Upper lobe of left lung (tissue), 6 donors: ENCODE measurements at regions not wholly inside any gene's neighbourhood (a gene's known extent, or its start where the extent isn't known, plus 50 kb on each side); places are given as distances from the start of the nearest gene placed in this dataset.

Source experiments
- ATAC-seq, 2 donors: fragments of 200-7000 bp; cut with Tn5 transposase; one replicate each; pipeline ENCODE4 v1.9.1; 2022; ENCODE audit warnings: mild to moderate bottlenecking in 2 of 2, moderate library complexity in 2 of 2; ENCODE audit not compliant: low FRiP score in 2 of 2
- DNase-seq, 2 donors: peaks; one replicate each; pipeline ENCODE4 v3.0.0-alpha.2; 2019 to 2020
- H3K27ac ChIP-seq, 4 donors: fragments of 200-600 bp; sonication (generic); one replicate each; pipeline ENCODE4 v1.5.1; 2016 to 2019
- H3K27me3 ChIP-seq, 4 donors: fragments of 200-600 bp; sonication (generic); one replicate each; pipeline ENCODE4 v1.5.1; 2017 to 2019
- H3K36me3 ChIP-seq, 4 donors: fragments of 200-600 bp; sonication (generic); one replicate each; pipeline ENCODE4 v1.5.1; 2016 to 2019
- H3K4me1 ChIP-seq, 4 donors: fragments of 200-600 bp; sonication (generic); one replicate each; pipeline ENCODE4 v1.5.1; 2018 to 2019
- H3K4me3 ChIP-seq, 4 donors: fragments of 200-600 bp; sonication (generic); one replicate each; pipeline ENCODE4 v1.5.1; 2017 to 2019; ENCODE audit warnings: mild to moderate bottlenecking in 2 of 4, moderate library complexity in 1 of 4
- H3K9me3 ChIP-seq, 4 donors: fragments of 200-600 bp; sonication (generic); one replicate each; pipeline ENCODE4 v1.5.1; 2018 to 2019
- EP300 ChIP-seq, 4 donors: sonication (generic); formaldehyde crosslinking; IDR thresholded peaks; one replicate each; pipeline ENCODE4 v1.5.1; 2017; ENCODE audit warnings: antibody characterized with exemption in 4 of 4, control low read depth in 2 of 4
- POLR2A ChIP-seq, 4 donors: fragments of 450-650 bp; IDR thresholded peaks; one replicate each; pipeline ENCODE4 v1.5.1; 2016 to 2017; ENCODE audit warnings: antibody characterized with exemption in 4 of 4, mild to moderate bottlenecking in 2 of 4
- POLR2AphosphoS5 ChIP-seq, 2 donors: sonication (generic); formaldehyde crosslinking; IDR thresholded peaks; one replicate each; pipeline ENCODE4 v1.5.1; 2017; ENCODE audit warnings: antibody characterized with exemption in 2 of 2
- WGBS, 2 donors: methylation state at CpG; one replicate each; pipeline ENCODE4 v1.1.5; 2017 to 2018; 5-methylcytosine and 5-hydroxymethylcytosine counted together
- TF ChIP-seq, protein P1 (sequence below), 6 experiments: fragments of 450-650 bp in 4 of 6; fragments of 200-600 bp in 2 of 6; sonication (generic) in 2 of 6; IDR thresholded peaks; one replicate each; pipeline ENCODE4 v1.5.1; 2016 to 2019; ENCODE audit warnings: antibody characterized with exemption in 6 of 6
- donor health status: DM: no; HTN: no; CAD: no; lungs with moderate emphysema.
- donor health status: DM: no; HTN: yes; CAD: no; lungs with severe emphysema.

DNA sequence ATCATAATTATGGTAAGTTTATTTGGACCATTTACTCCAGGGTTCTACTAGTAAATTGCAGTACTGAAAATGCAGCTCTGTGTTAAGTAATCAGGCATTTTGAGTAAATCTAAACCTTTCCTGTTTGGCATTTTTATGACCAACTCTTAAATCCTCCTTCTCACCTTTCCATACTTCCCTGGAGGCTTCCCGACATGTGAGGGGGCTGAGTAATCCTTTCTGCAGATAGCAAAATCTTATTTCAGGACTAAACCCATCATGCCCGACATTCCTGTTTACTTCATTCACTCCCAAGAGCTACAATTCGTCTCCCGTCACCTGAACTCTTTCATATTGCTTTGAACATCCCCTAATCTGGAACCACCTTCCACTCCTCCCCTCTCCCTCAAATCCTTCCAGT lies 296.6 kb downstream of the IKZF2 start:
- TF ChIP-seq EP300 (IDR thresholded peaks at IDR 0.05) (no peak), POLR2A (IDR thresholded peaks at IDR 0.05) (no peak), POLR2AphosphoS5 (IDR thresholded peaks at IDR 0.05) (no peak)
- TF ChIP-seq, protein P1, sequence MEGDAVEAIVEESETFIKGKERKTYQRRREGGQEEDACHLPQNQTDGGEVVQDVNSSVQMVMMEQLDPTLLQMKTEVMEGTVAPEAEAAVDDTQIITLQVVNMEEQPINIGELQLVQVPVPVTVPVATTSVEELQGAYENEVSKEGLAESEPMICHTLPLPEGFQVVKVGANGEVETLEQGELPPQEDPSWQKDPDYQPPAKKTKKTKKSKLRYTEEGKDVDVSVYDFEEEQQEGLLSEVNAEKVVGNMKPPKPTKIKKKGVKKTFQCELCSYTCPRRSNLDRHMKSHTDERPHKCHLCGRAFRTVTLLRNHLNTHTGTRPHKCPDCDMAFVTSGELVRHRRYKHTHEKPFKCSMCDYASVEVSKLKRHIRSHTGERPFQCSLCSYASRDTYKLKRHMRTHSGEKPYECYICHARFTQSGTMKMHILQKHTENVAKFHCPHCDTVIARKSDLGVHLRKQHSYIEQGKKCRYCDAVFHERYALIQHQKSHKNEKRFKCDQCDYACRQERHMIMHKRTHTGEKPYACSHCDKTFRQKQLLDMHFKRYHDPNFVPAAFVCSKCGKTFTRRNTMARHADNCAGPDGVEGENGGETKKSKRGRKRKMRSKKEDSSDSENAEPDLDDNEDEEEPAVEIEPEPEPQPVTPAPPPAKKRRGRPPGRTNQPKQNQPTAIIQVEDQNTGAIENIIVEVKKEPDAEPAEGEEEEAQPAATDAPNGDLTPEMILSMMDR (IDR thresholded peaks at IDR 0.05): no peak
- no peaks in the 10 kb centered on the region for H3K36me3 ChIP-seq
- no peak overlapping the region for H3K27ac ChIP-seq
- WGBS, 2 donors: 78% methylated on average over 4 of the region's 4 CpGs
- no peaks in the 10 kb centered on the region for H3K4me1 ChIP-seq
- no peaks in the 10 kb centered on the region for H3K27me3 ChIP-seq
- ATAC-seq (no peak), DNase-seq (no peak)
- no peak overlapping the region for H3K4me3 ChIP-seq
- H3K9me3 ChIP-seq: no peaks in the 10 kb centered on the region

DNA sequence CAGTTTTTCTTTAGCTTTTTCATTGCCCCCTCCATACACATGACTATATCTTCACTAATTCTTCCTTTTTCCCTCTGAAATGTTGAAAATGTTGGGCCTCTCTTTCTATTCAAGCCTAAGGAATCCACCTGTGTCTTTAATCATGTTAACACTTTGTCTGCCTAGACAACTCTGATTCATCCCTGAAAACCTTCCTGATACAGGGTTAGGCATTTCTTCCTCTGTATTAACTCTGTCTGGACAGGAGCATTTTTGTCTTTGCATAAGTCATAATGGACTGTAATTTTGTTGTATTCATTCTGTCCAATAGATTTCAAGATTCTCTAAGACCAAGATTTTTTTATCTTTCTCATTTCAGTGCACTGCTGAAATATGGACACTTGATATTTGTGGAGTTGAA lies 297.3 kb downstream of the IKZF2 start:
- Histone ChIP-seq H3K27me3 (no peaks in the 10 kb centered on the region), H3K27ac (no peak overlapping the region), H3K4me3 (no peak overlapping the region), H3K9me3 (no peaks in the 10 kb centered on the region), H3K36me3 (no peaks in the 10 kb centered on the region), H3K4me1 (no peaks in the 10 kb centered on the region)
- ATAC-seq (no peak), DNase-seq (no peak)
- TF ChIP-seq EP300 (IDR thresholded peaks at IDR 0.05) (no peak), POLR2AphosphoS5 (IDR thresholded peaks at IDR 0.05) (no peak), POLR2A (IDR thresholded peaks at IDR 0.05) (no peak)
- TF ChIP-seq, protein P1 (IDR thresholded peaks at IDR 0.05): no peak

DNA sequence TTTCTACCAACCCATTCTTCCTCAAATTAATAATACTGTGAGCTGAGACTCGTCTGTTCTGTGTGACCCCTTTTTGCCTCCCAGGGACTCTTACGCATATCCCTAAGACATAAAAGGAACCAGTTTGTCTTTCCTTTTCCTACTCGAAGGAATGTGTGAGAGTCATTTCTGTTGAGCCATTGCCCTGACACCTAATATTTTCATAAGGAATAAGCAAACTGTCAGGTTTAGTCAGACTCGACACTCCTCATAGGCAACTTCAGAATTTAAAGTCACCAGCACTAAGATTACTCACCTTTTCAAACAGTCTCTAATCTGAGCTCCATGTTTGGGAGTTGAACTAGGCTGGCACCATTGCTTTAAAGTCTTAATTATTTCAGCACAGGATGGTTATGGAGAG lies 305.5 kb downstream of the IKZF2 start:
- Histone ChIP-seq H3K9me3 (no peaks in the 10 kb centered on the region), H3K36me3 (no peaks in the 10 kb centered on the region), H3K4me1 (no peaks in the 10 kb centered on the region), H3K4me3 (no peak overlapping the region), H3K27ac (no peak overlapping the region), H3K27me3 (no peaks in the 10 kb centered on the region)
- ATAC-seq (no peak), DNase-seq (no peak)
- TF ChIP-seq POLR2A (IDR thresholded peaks at IDR 0.05): no peak
- TF ChIP-seq, protein P1 (IDR thresholded peaks at IDR 0.05): no peak
- 46 to 53% methylated on average over 4 of the region's 4 CpGs for WGBS, 2 donors

DNA sequence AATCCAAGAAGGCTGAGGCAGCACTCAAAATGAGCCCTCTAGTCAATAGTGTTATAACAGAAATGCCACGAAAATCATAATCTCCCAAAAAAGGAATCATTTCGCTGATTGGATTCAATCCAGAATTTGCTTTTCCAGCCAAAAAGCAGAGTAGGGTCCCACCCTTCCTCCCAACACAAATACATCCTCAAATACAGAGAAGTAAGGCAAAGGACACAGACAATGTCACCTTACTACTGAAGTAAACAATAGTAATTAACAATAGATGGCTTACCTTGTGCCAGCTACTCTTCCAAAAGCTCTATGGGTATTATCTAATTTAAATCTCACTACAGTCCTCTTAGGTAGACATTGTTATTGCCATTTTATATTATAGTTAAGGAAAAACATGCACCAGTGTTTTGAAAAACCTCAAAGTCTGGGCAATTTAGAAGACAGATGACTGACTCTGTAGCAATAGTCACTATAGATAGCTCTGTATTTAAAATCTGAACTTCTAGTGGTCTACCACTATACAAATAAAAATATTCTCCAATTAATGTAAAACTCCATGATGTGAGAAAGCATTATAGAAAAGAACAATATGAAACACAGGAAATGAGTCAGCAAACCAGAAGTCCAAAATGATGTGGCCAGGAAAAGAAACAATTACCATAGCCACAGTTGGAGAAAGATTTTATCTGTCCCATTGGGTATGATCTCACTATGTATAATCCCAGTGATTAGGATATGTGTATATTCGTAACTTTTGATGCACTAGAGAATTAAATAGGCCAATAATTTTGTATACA lies 305.0 kb upstream of the ERBB4 start:
- DNase-seq (no peak), ATAC-seq (no peak)
- Histone ChIP-seq H3K27ac (no peak overlapping the region), H3K27me3 (no peaks in the 10 kb centered on the region), H3K36me3 (no peaks in the 10 kb centered on the region), H3K9me3 (no peaks in the 10 kb centered on the region), H3K4me3 (no peak overlapping the region), H3K4me1 (no peaks in the 10 kb centered on the region)
- TF ChIP-seq EP300 (IDR thresholded peaks at IDR 0.05) (no peak), POLR2A (IDR thresholded peaks at IDR 0.05) (no peak), POLR2AphosphoS5 (IDR thresholded peaks at IDR 0.05) (no peak)
- TF ChIP-seq, protein P1 (IDR thresholded peaks at IDR 0.05): no peak
- WGBS, 2 donors: 47 to 67% methylated on average over 3 of the region's 3 CpGs

DNA sequence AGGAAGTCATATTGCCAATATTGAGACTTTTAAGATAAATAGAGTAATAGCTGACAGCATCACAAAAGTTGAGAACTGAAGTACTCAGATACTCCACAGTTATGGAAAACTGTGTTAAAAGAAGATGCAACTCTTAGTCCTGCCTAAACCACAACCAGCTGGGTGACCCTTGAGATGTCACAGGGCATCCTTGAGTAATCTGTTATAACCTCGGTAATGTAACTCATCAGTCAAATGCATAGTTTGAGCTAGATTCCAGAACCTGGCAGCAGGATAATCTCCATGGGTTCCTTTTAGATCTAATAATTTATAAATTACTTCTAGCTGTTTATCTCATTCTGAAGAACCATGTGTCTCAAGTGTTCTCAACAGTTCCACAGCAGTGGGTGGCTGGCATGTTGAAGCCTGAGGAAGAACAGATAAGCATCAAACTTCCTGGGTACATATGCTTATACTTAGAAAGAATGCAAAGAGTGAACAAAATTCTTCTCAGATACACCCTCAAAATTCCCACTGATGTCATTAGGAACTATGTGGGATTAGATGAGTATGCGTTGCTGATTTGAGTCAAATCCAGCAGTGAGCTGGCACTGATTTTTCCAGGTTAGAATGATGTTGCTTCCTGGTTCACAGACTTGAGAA lies 304.1 kb upstream of the ERBB4 start:
- no peak for DNase-seq
- no peaks in the 10 kb centered on the region for H3K9me3 ChIP-seq
- no peaks in the 10 kb centered on the region for H3K36me3 ChIP-seq
- ATAC-seq: no peak
- H3K27ac ChIP-seq: no peak overlapping the region
- WGBS, 2 donors: 75 to 78% methylated on average over 2 of the region's 2 CpGs
- H3K27me3 ChIP-seq: no peaks in the 10 kb centered on the region
- H3K4me3 ChIP-seq: no peak overlapping the region
- TF ChIP-seq EP300 (IDR thresholded peaks at IDR 0.05): no peak
- TF ChIP-seq, protein P1 (IDR thresholded peaks at IDR 0.05): no peak
- no peak for TF ChIP-seq POLR2A (IDR thresholded peaks at IDR 0.05)
- TF ChIP-seq POLR2AphosphoS5 (IDR thresholded peaks at IDR 0.05): no peak
- no peaks in the 10 kb centered on the region for H3K4me1 ChIP-seq
